Jurkat, Clone E6-1 (cell line): ENCODE measurements at regions not wholly inside any gene's neighbourhood (a gene's known extent, or its start where the extent isn't known, plus 50 kb on each side); places are given as distances from the start of the nearest gene placed in this dataset.

Source experiments
- DNase-seq: peaks from one replicate; pipeline ENCODE4 v3.0.0-alpha.2; 2011; ENCODE audit warnings: low read depth, low spot score
- H3K4me3 ChIP-seq: 2 replicates; pipeline ENCODE4 v1.5.1; 2011; ENCODE audit warnings: mild to moderate bottlenecking, low read length, control low read depth, moderate library complexity

GRCh38 chr12:58575256-58575655 lies 345.0 kb downstream of the LRIG3 start:
- no peak overlapping the region for H3K4me3 ChIP-seq
- DNase-seq, result peak; percentile 18

GRCh38 chr12:58576081-58576480 lies 344.2 kb downstream of the LRIG3 start:
- no peak overlapping the region for H3K4me3 ChIP-seq
- DNase-seq, result no peak

- H3K4me3 ChIP-seq, result no peak overlapping the region
- DNase-seq, result no peak
These were observed 343.4 kb downstream of the LRIG3 start for GRCh38 chr12:58576916-58577315.

- H3K4me3 ChIP-seq, result no peak overlapping the region
- no peak for DNase-seq
These were observed 340.2 kb downstream of the LRIG3 start for GRCh38 chr12:58580095-58580494.

- no peak overlapping the region for H3K4me3 ChIP-seq
- no peak for DNase-seq
These were observed 336.8 kb downstream of the LRIG3 start for GRCh38 chr12:58583529-58583928.

GRCh38 chr12:58583940-58584339 lies 336.4 kb downstream of the LRIG3 start:
- DNase-seq, result no peak
- no peak overlapping the region for H3K4me3 ChIP-seq

GRCh38 chr12:58584880-58585279 lies 335.4 kb downstream of the LRIG3 start:
- no peak for DNase-seq
- no peak overlapping the region for H3K4me3 ChIP-seq

- no peak overlapping the region for H3K4me3 ChIP-seq
- DNase-seq, result no peak
These were observed 333.5 kb downstream of the LRIG3 start for GRCh38 chr12:58586762-58587161.

- no peak for DNase-seq
- no peak overlapping the region for H3K4me3 ChIP-seq
These were observed 331.5 kb downstream of the LRIG3 start for GRCh38 chr12:58588770-58589169.

- DNase-seq, result no peak
- H3K4me3 ChIP-seq, result no peak overlapping the region
These were observed 327.7 kb downstream of the LRIG3 start for GRCh38 chr12:58592475-58593207.

GRCh38 chr12:58593557-58594304 lies 326.6 kb downstream of the LRIG3 start:
- no peak overlapping the region for H3K4me3 ChIP-seq
- no peak for DNase-seq

GRCh38 chr12:58596381-58596780 lies 323.9 kb downstream of the LRIG3 start:
- DNase-seq, result no peak

GRCh38 chr12:58601529-58601928 lies 318.8 kb downstream of the LRIG3 start:
- no peak for DNase-seq
- H3K4me3 ChIP-seq, result no peak overlapping the region

More at GRCh38 chr12:58596381-58596780, 323.9 kb downstream of the LRIG3 start:
- no peak overlapping the region for H3K4me3 ChIP-seq

- DNase-seq, result no peak
- no peak overlapping the region for H3K4me3 ChIP-seq
These were observed 318.1 kb downstream of the LRIG3 start for GRCh38 chr12:58602179-58602578.

GRCh38 chr12:58602736-58603135 lies 317.6 kb downstream of the LRIG3 start:
- DNase-seq, result no peak
- no peak overlapping the region for H3K4me3 ChIP-seq

- no peak overlapping the region for H3K4me3 ChIP-seq
- DNase-seq, result no peak
These were observed 312.5 kb downstream of the LRIG3 start for GRCh38 chr12:58607805-58608204.

- H3K4me3 ChIP-seq, result no peak overlapping the region
- DNase-seq, result no peak
These were observed 311.6 kb downstream of the LRIG3 start for GRCh38 chr12:58608711-58609110.

GRCh38 chr12:58615047-58615446 lies 305.3 kb downstream of the LRIG3 start:
- no peak for DNase-seq
- H3K4me3 ChIP-seq, result no peak overlapping the region

- DNase-seq, result no peak
These were observed 304.7 kb downstream of the LRIG3 start for GRCh38 chr12:58615576-58615975.

GRCh38 chr12:58616618-58617017 lies 303.7 kb downstream of the LRIG3 start:
- no peak overlapping the region for H3K4me3 ChIP-seq
- DNase-seq, result no peak

More at GRCh38 chr12:58615576-58615975, 304.7 kb downstream of the LRIG3 start:
- H3K4me3 ChIP-seq, result no peak overlapping the region

- H3K4me3 ChIP-seq, result no peak overlapping the region
- no peak for DNase-seq
These were observed 299.2 kb downstream of the LRIG3 start for GRCh38 chr12:58621126-58621525.
